Mesenchymal stem cell (in vitro differentiated cells and primary cell): ENCODE measurements at regions not wholly inside any gene's neighbourhood (a gene's known extent, or its start where the extent isn't known, plus 50 kb on each side); places are given as distances from the start of the nearest gene placed in this dataset.

Experiments used
- DNase-seq: peaks from one replicate; pipeline ENCODE4 v3.0.0-alpha.2; 2013
- H2AFZ ChIP-seq: one replicate; pipeline ENCODE4 v1.6.1; 2013; ENCODE audit warnings: low read depth, mild to moderate bottlenecking, control low read depth, inconsistent platforms, low read length, moderate library complexity
- H2AK5ac ChIP-seq: 2 replicates; pipeline ENCODE4 v1.6.1; 2013; ENCODE audit warnings: low read length, moderate library complexity, mild to moderate bottlenecking, inconsistent platforms; ENCODE audit not compliant: severe bottlenecking
- H2BK120ac ChIP-seq: one replicate; pipeline ENCODE4 v1.6.1; 2013; ENCODE audit warnings: low read depth, mild to moderate bottlenecking, inconsistent platforms, low read length, moderate library complexity
- H2BK12ac ChIP-seq, 2 experiments: one replicate each; pipeline ENCODE4 v1.6.1; 2013; ENCODE audit warnings: inconsistent platforms in 2 of 2, low read length in 2 of 2, mild to moderate bottlenecking in 2 of 2, moderate library complexity in 2 of 2, control low read depth in 1 of 2
- H2BK15ac ChIP-seq: one replicate; pipeline ENCODE4 v1.6.1; 2013; ENCODE audit warnings: mild to moderate bottlenecking, low read depth, inconsistent platforms; ENCODE audit not compliant: poor library complexity, severe bottlenecking
- H2BK5ac ChIP-seq: 2 replicates; pipeline ENCODE4 v1.6.1; 2013; ENCODE audit warnings: low read depth, mild to moderate bottlenecking, low read length, control low read depth, inconsistent platforms; ENCODE audit not compliant: poor library complexity, severe bottlenecking
- H3K14ac ChIP-seq, 2 experiments: one replicate each; pipeline ENCODE4 v1.6.1; 2013; ENCODE audit warnings: inconsistent platforms in 2 of 2, low read length in 2 of 2, control low read depth in 1 of 2, mild to moderate bottlenecking in 1 of 2, moderate library complexity in 1 of 2
- H3K18ac ChIP-seq, 2 experiments: one replicate each; pipeline ENCODE4 v1.6.1; 2013; ENCODE audit warnings: inconsistent platforms in 2 of 2, low read length in 2 of 2, control low read depth in 1 of 2, low read depth in 1 of 2, mild to moderate bottlenecking in 1 of 2
- H3K23ac ChIP-seq, 2 experiments: one replicate each; pipeline ENCODE4 v1.6.1; 2013; ENCODE audit warnings: inconsistent platforms in 2 of 2, low read length in 2 of 2, mild to moderate bottlenecking in 2 of 2, moderate library complexity in 2 of 2, control low read depth in 1 of 2
- H3K27ac ChIP-seq: 2 replicates; pipeline ENCODE4 v1.5.1; 2013; ENCODE audit warnings: mild to moderate bottlenecking, moderate library complexity, low read length, control low read depth, inconsistent platforms; ENCODE audit not compliant: poor library complexity, severe bottlenecking
- H3K27me3 ChIP-seq, 2 experiments: 2 replicates each; pipeline versions ENCODE4 v1.6.1 to v1.7.0; 2013; ENCODE audit warnings: low read length in 2 of 2, mild to moderate bottlenecking in 2 of 2, moderate library complexity in 2 of 2, control low read depth in 1 of 2, inconsistent platforms in 1 of 2; ENCODE audit not compliant: control insufficient read depth in 1 of 2, insufficient read depth in 1 of 2
- H3K36me3 ChIP-seq, 2 experiments: 2 replicates each; pipeline versions ENCODE4 v1.6.1 to v1.7.0; 2013; ENCODE audit warnings: low read length in 2 of 2, control low read depth in 1 of 2, inconsistent platforms in 1 of 2, low read depth in 1 of 2, mild to moderate bottlenecking in 1 of 2; ENCODE audit not compliant: insufficient read depth in 2 of 2, control insufficient read depth in 1 of 2
- H3K4ac ChIP-seq, 2 experiments: one replicate each; pipeline ENCODE4 v1.6.1; 2013; ENCODE audit warnings: inconsistent platforms in 2 of 2, low read length in 2 of 2, mild to moderate bottlenecking in 2 of 2, moderate library complexity in 2 of 2, control low read depth in 1 of 2, low read depth in 1 of 2
- H3K4me1 ChIP-seq: 2 replicates; pipeline ENCODE4 v1.6.1; 2013; ENCODE audit warnings: low read depth, low read length, control low read depth; ENCODE audit not compliant: control insufficient read depth, insufficient read depth
- H3K4me2 ChIP-seq: 2 replicates; pipeline ENCODE4 v1.6.1; 2013; ENCODE audit warnings: low read length, mild to moderate bottlenecking, inconsistent platforms; ENCODE audit not compliant: poor library complexity, severe bottlenecking
- H3K4me3 ChIP-seq, 2 experiments: 2 replicates each; pipeline versions ENCODE4 v1.5.1 to v1.7.0; 2013; ENCODE audit warnings: low read length in 2 of 2, mild to moderate bottlenecking in 2 of 2, control low read depth in 1 of 2, low read depth in 1 of 2; ENCODE audit not compliant: insufficient read depth in 1 of 2
- H3K79me1 ChIP-seq: replicated peaks from 2 replicates; pipeline ENCODE4 v1.6.1; 2013; ENCODE audit warnings: mild to moderate bottlenecking, control low read depth, low read length, inconsistent platforms; ENCODE audit not compliant: poor library complexity, severe bottlenecking
- H3K9ac ChIP-seq: 2 replicates; pipeline ENCODE4 v1.7.0; 2013; ENCODE audit warnings: mild to moderate bottlenecking, low read length, moderate library complexity
- H3K9me3 ChIP-seq: 2 replicates; pipeline ENCODE4 v1.7.0; 2013; ENCODE audit warnings: mild to moderate bottlenecking, low read length; ENCODE audit not compliant: control insufficient read depth
- H4K8ac ChIP-seq: one replicate; pipeline ENCODE4 v1.6.1; 2013; ENCODE audit warnings: inconsistent platforms, mild to moderate bottlenecking, low read length, moderate library complexity
- H4K91ac ChIP-seq: one replicate; pipeline ENCODE4 v1.6.1; 2013; ENCODE audit warnings: mild to moderate bottlenecking, low read length, inconsistent platforms
- WGBS: methylation state at CpG from one replicate; pipeline ENCODE4 v1.1.7; 2013; ENCODE audit warnings: mixed read lengths; 5-methylcytosine and 5-hydroxymethylcytosine counted together

DNA sequence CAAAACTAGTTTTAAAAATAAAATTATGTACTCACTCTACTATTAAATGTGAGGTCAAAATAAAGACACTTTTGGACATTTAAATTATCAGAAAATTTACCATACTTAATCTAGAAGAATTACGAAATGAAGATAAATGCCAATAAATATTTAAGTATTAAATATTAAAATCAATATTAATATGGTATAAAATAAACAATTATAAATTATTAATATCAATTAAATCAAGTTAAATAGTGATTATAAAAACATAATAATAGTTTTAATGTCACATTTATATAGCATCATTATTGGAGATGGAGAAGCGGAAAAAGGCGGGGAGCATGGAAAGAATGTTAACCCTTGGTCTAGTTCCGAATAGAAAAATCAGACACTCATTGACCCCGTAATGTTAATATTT lies 224.3 kb upstream of the MDGA2 start:
- Histone ChIP-seq H2BK5ac (no peak overlapping the region), H3K9ac (no peak overlapping the region), H2BK12ac (no peak overlapping the region), H3K4me1 (no peaks in the 10 kb centered on the region), H3K14ac (no peak overlapping the region), H3K27me3 (no peaks in the 10 kb centered on the region), H4K8ac (no peak overlapping the region), H4K91ac (no peak overlapping the region), H3K4me2 (no peak overlapping the region), H3K27ac (no peak overlapping the region), H3K4me3 (no peak overlapping the region), H3K36me3 (no peaks in the 10 kb centered on the region), H2BK15ac (no peak overlapping the region), H3K79me1 (no peaks in the 10 kb centered on the region), H3K18ac (no peak overlapping the region), H3K23ac (no peak overlapping the region), H2AFZ (no peak overlapping the region), H3K9me3 (peaks cover 12% of the 10 kb centered on the region), H3K4ac (no peak overlapping the region), H2AK5ac (no peak overlapping the region), H2BK120ac (no peak overlapping the region)
- DNase-seq = no peak
- no CpG with 5 or more reads among the region's 5 CpGs for WGBS

DNA sequence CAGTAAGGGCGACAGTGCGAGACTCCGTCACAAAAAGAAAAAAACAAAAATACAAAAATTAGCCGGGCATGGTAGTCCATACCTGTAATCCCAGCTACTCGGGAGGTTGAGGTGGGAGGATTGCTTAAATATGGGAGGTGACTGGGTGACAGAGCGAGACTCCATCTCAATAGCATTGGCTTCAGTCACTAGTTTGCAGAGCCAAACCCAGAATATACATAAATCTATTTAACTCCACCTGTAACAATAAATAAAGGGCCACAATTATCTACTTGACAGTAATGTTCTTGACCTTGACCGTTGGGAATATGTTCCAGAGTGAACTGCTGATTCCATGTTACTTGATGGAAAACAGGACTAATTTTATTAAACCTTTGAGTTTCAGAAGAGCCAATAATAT lies 198.9 kb upstream of the MDGA2 start:
- H4K8ac ChIP-seq = no peak overlapping the region
- no peaks in the 10 kb centered on the region for H3K36me3 ChIP-seq
- no peak overlapping the region for H3K4me3 ChIP-seq
- H3K27me3 ChIP-seq = no peaks in the 10 kb centered on the region
- H3K4me2 ChIP-seq = no peak overlapping the region
- no peak overlapping the region for H4K91ac ChIP-seq
- no peaks in the 10 kb centered on the region for H3K4me1 ChIP-seq
- H2BK5ac ChIP-seq = no peak overlapping the region
- no peak overlapping the region for H3K18ac ChIP-seq
- no peak overlapping the region for H3K27ac ChIP-seq
- DNase-seq = no peak
- H3K14ac ChIP-seq = no peak overlapping the region
- no peak overlapping the region for H2AFZ ChIP-seq
- no peak overlapping the region for H2BK120ac ChIP-seq
- H3K9me3 ChIP-seq = no peaks in the 10 kb centered on the region
- no peak overlapping the region for H2AK5ac ChIP-seq
- H3K4ac ChIP-seq = no peak overlapping the region
- WGBS = 94% methylated on average over 5 of the region's 7 CpGs
- H3K79me1 ChIP-seq = no peaks in the 10 kb centered on the region
- H3K9ac ChIP-seq = no peak overlapping the region
- no peak overlapping the region for H2BK15ac ChIP-seq
- H3K23ac ChIP-seq = no peak overlapping the region
- no peak overlapping the region for H2BK12ac ChIP-seq

DNA sequence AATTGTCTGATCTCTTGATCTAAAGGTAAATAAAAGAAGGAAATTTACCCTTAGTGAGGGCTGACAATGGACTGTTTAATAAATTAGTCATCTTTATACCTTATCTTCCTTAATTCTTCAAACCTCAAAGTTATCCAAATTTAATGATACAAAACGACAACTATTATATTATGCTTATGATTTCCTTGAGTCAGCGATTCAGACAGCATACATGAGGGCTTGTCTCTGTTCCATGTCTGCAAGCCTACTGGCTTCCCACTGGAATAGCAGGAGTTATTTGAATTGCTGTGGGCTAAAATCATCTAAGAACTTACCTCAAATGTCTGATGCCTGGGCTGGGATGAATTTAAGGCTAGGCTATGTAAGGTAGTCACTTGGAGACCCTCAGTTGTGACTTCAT lies 197.2 kb upstream of the MDGA2 start:
- Histone ChIP-seq H2BK5ac (no peak overlapping the region), H3K4me3 (no peak overlapping the region), H3K4ac (no peak overlapping the region), H3K9me3 (no peaks in the 10 kb centered on the region), H3K79me1 (no peaks in the 10 kb centered on the region), H2AFZ (no peak overlapping the region), H3K4me2 (no peak overlapping the region), H4K91ac (no peak overlapping the region), H3K18ac (no peak overlapping the region), H3K4me1 (no peaks in the 10 kb centered on the region), H3K9ac (no peak overlapping the region), H2BK15ac (no peak overlapping the region), H2AK5ac (no peak overlapping the region), H3K27me3 (no peaks in the 10 kb centered on the region), H3K27ac (no peak overlapping the region), H2BK12ac (no peak overlapping the region), H2BK120ac (no peak overlapping the region), H3K14ac (no peak overlapping the region), H3K23ac (no peak overlapping the region), H4K8ac (no peak overlapping the region), H3K36me3 (no peaks in the 10 kb centered on the region)
- no peak for DNase-seq
- WGBS = 94% methylated on average over 2 of the region's 2 CpGs

DNA sequence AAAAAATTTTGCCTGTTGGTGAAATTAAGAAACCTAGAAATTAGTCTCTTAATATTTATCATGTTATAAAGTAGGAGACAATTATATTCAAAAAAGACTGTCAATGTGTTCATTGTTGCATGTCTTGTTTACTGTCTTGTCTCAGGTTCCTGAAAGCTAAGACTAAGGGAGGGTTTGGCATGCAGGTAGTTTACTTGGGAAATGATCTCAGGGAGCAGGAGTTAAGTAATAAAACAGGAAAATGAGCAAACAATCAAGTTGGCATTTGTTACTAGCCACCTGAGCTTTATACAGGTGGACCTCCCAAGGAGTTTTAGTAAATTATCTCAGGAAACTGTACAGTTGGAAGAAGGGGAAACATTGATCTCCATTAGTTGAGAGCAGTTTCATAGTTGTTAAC lies 188.0 kb upstream of the MDGA2 start:
- Histone ChIP-seq H3K23ac (no peak overlapping the region), H3K9me3 (peaks cover 2% of the 10 kb centered on the region), H2AK5ac (no peak overlapping the region), H2BK5ac (no peak overlapping the region), H3K9ac (no peak overlapping the region), H3K14ac (no peak overlapping the region), H2BK120ac (no peak overlapping the region), H4K91ac (no peak overlapping the region), H3K18ac (no peak overlapping the region), H3K4ac (no peak overlapping the region), H2BK12ac (no peak overlapping the region), H2AFZ (no peak overlapping the region), H3K79me1 (no peaks in the 10 kb centered on the region), H3K4me1 (no peaks in the 10 kb centered on the region), H3K36me3 (no peaks in the 10 kb centered on the region), H4K8ac (no peak overlapping the region), H3K27me3 (no peaks in the 10 kb centered on the region), H3K4me3 (no peak overlapping the region), H2BK15ac (no peak overlapping the region), H3K4me2 (no peak overlapping the region), H3K27ac (no peak overlapping the region)
- no peak for DNase-seq
